ENCODE measurements at regions not wholly inside any gene's neighbourhood (a gene's known extent, or its start where the extent isn't known, plus 50 kb on each side); places are given as distances from the start of the nearest gene placed in this dataset.

DNA sequence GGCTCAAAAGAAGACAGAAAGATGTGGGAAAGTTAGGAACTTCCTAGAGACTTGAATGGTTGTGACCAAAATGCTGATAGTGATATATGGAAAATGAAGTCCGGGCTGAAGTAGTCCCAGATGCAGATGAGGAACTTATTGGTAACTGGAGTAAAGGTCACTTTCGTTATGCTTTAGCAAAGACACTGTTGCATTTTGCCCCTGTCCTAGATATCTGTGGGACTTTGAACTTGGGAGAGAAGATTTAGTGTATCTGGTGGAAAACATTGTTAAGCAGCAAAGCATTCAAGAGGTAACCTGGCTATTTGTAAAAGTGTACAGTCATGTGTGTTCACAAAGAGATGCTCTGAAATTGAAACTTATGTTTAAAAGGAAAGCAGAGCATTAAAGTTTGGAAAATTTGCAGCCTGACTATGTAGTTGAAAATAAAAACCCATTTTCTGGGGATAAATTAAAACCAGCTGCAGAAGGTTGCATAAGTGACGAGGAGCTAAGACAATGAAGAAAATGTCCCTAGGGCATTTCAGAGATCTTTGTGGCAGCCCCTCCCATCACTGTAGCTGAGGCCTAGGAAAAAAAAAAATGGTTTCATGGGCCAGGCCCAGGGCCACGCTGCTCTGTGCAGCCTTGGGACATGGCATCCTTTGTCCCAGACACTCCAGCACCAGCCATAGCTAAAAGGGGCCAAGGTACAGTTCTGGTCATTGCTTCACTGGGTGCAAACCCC lies 1692.2 kb downstream of the HACE1 start:
- ChIA-PET POLR2A (no interaction called here), CTCF (ENCODE audit: low intra/inter-chr PET ratio, low total read pairs) (no interaction called here)
- intact Hi-C loops (cut with micrococcal nuclease; ENCODE audit: unreplicated experiment), result no loop called here
- WGBS (ENCODE audit: low lambda C conversion rate), result 7% methylated on average over 4 of the region's 4 CpGs
- no peaks in the 10 kb centered on the region for H4K20me1 ChIP-seq (ENCODE audit: insufficient read depth, low read length)
- in situ Hi-C loops (cut with HindIII; ENCODE audit: extremely low pct_ligation_motif_present, low pct_unique_long_range_greater_than_20kb), result no loop called here
- no peak overlapping the region for H3K4me3 ChIP-seq (replicated peaks in 1 of 3; ENCODE audit: insufficient read depth in 1 of 3, low read depth in 2 of 3, low read length in 3 of 3)
- no peak for TF ChIP-seq TEAD3 (CRISPR knock-in tag; optimal IDR thresholded peaks at IDR 0.05; ENCODE audit: borderline replicate concordance)
- FAIRE-seq, result no peak
- H3K27me3 ChIP-seq (ENCODE audit: control insufficient read depth in 1 of 2, insufficient read depth in 2 of 2, low read length in 2 of 2), result no peaks in the 10 kb centered on the region
- no peaks in the 10 kb centered on the region for H3K4me1 ChIP-seq (ENCODE audit: insufficient read depth, low read length)
- H3K36me3 ChIP-seq (replicated peaks in 1 of 2; ENCODE audit: control insufficient read depth in 1 of 2, insufficient read depth in 2 of 2, low read length in 2 of 2), result no peaks in the 10 kb centered on the region
- H3K79me2 ChIP-seq (ENCODE audit: insufficient read depth, low read length), result no peaks in the 10 kb centered on the region
- no peak for DNase-seq (ENCODE audit: low spot score)
- no peaks in the 10 kb centered on the region for H3K9me3 ChIP-seq (ENCODE audit: low read length)
- no TSS peak for BruUV-seq (replicated peaks)
- H3K4me2 ChIP-seq (ENCODE audit: low read depth, low read length), result no peak overlapping the region
- H3K27ac ChIP-seq (ENCODE audit: extremely low read length, insufficient read depth, low read length), result no peak overlapping the region
- H3K9ac ChIP-seq (ENCODE audit: insufficient read depth, low read depth, low read length), result no peak overlapping the region
- no peak for ATAC-seq
- no peak overlapping the region for H2AFZ ChIP-seq (ENCODE audit: low read length)

DNA sequence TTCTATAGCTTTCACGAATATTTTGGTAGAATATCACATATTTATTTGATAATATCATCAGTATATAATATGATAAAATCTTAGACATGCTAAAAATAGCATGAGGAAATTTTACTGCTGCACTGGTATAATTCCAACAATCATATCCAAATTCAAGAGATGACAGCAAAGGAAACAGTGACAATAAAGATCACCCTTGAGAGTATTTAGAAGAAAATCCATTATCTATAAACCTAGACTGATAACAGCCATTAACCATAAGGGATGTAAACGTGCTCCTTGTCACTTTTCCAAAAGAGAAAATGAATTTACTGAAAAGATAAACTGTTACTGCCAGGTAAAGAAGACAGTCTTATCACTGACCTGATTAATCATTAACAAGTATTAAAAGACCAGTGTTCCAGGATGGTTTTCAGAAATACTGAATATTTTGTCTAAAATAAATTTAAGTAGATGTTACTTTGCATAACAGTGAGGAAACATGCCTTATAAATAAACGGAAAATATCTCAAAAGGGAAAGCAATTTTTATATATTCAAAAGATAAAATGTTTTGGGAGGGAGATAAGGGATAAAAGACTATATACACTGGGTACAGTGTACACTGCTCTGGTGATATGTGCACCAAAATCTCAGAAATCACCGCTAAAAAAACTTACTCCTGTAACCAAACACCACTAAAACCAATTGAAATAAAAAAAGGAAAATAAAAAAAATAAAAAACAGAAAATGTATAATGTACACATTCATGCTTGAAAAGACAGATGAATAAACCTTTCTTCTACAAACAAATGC lies 1704.7 kb downstream of the HACE1 start:
- Histone ChIP-seq H3K36me3 (replicated peaks in 1 of 2; ENCODE audit: control insufficient read depth in 1 of 2, insufficient read depth in 2 of 2, low read length in 2 of 2) (no peaks in the 10 kb centered on the region), H3K79me2 (ENCODE audit: insufficient read depth, low read length) (no peaks in the 10 kb centered on the region), H3K4me2 (ENCODE audit: low read depth, low read length) (peak overlapping the region; percentile 40; the same call in 1 of the 2 replicates), H3K27me3 (ENCODE audit: control insufficient read depth in 1 of 2, insufficient read depth in 2 of 2, low read length in 2 of 2) (no peaks in the 10 kb centered on the region), H3K27ac (ENCODE audit: extremely low read length, insufficient read depth, low read length) (no peak overlapping the region), H4K20me1 (ENCODE audit: insufficient read depth, low read length) (no peaks in the 10 kb centered on the region), H3K4me1 (ENCODE audit: insufficient read depth, low read length) (peaks cover 17% of the 10 kb centered on the region), H3K9ac (ENCODE audit: insufficient read depth, low read depth, low read length) (no peak overlapping the region), H2AFZ (ENCODE audit: low read length) (no peak overlapping the region), H3K9me3 (ENCODE audit: low read length) (no peaks in the 10 kb centered on the region), H3K4me3 (replicated peaks in 1 of 3; ENCODE audit: insufficient read depth in 1 of 3, low read depth in 2 of 3, low read length in 3 of 3) (no peak overlapping the region; a peak in 1 of 6 replicates)
- peak; percentile 62; the same call in 2 of the 3 replicates for ATAC-seq
- no TSS peak for BruUV-seq (replicated peaks)
- POLR2A ChIA-PET, result no interaction called here
- no peak for DNase-seq (ENCODE audit: low spot score)
- WGBS (ENCODE audit: low lambda C conversion rate), result 0% methylated on average over 4 of the region's 4 CpGs
- CTCF ChIA-PET (ENCODE audit: low intra/inter-chr PET ratio, low total read pairs), result no interaction called here
- FAIRE-seq, result no peak
- intact Hi-C loops (cut with micrococcal nuclease; ENCODE audit: unreplicated experiment), result no loop called here
- in situ Hi-C loops (cut with HindIII; ENCODE audit: extremely low pct_ligation_motif_present, low pct_unique_long_range_greater_than_20kb), result no loop called here
- no peak for TF ChIP-seq ZNF672 (CRISPR knock-in tag; IDR thresholded peaks at IDR 0.05)
- TF ChIP-seq GTF3A (CRISPR knock-in tag; conservative IDR thresholded peaks at IDR 0.05), result no peak
- TF ChIP-seq, protein P1, sequence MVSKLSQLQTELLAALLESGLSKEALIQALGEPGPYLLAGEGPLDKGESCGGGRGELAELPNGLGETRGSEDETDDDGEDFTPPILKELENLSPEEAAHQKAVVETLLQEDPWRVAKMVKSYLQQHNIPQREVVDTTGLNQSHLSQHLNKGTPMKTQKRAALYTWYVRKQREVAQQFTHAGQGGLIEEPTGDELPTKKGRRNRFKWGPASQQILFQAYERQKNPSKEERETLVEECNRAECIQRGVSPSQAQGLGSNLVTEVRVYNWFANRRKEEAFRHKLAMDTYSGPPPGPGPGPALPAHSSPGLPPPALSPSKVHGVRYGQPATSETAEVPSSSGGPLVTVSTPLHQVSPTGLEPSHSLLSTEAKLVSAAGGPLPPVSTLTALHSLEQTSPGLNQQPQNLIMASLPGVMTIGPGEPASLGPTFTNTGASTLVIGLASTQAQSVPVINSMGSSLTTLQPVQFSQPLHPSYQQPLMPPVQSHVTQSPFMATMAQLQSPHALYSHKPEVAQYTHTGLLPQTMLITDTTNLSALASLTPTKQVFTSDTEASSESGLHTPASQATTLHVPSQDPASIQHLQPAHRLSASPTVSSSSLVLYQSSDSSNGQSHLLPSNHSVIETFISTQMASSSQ (IDR thresholded peaks at IDR 0.05; ENCODE audit: low read depth), result peak; percentile 79
- TF ChIP-seq, protein P1 (CRISPR knock-in tag; IDR thresholded peaks at IDR 0.05; ENCODE audit: borderline replicate concordance), result no peak
- TF ChIP-seq ZNF337 (CRISPR knock-in tag; IDR thresholded peaks at IDR 0.05; ENCODE audit: borderline replicate concordance, low read depth), result no peak
- peak; percentile 53; the same call in 1 of the 2 replicates for TF ChIP-seq MIXL1 (CRISPR knock-in tag; IDR thresholded peaks at IDR 0.05)
- no peak for TF ChIP-seq ZNF274 (CRISPR knock-in tag; IDR thresholded peaks at IDR 0.05)
- TF ChIP-seq, protein P2, sequence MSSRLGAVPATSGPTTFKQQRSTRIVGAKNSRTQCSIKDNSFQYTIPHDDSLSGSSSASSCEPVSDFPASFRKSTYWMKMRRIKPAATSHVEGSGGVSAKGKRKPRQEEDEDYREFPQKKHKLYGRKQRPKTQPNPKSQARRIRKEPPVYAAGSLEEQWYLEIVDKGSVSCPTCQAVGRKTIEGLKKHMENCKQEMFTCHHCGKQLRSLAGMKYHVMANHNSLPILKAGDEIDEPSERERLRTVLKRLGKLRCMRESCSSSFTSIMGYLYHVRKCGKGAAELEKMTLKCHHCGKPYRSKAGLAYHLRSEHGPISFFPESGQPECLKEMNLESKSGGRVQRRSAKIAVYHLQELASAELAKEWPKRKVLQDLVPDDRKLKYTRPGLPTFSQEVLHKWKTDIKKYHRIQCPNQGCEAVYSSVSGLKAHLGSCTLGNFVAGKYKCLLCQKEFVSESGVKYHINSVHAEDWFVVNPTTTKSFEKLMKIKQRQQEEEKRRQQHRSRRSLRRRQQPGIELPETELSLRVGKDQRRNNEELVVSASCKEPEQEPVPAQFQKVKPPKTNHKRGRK (CRISPR knock-in tag; IDR thresholded peaks at IDR 0.05), result no peak
- TF ChIP-seq ZFP1 (CRISPR knock-in tag; IDR thresholded peaks at IDR 0.05), result no peak

Measured in HepG2 (cell line).